ENCODE measurements at regions not wholly inside any gene's neighbourhood (a gene's known extent, or its start where the extent isn't known, plus 50 kb on each side); places are given as distances from the start of the nearest gene placed in this dataset.
A peak's percentile ranks its signal among the peaks of the same experiment; 100 is the strongest.

DNA sequence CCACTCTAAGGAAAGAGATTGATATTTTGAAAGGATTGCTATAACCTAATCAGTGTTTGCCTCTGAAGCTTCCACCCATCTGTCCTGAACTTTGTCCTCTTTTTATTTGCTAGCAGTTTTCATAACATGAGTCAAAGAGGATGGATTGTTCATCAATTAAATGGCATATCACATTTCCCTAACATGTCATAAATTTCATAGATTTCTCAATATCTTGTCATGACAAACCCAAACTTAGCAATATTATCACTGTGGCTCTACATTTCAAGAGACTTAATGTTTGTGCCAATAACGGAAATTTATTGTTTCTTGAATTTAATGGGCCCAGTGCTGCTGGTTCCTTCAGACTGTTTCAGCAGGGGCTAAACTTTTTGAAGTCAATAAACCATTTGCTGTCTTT lies 330.3 kb downstream of the CAAP1 start:
- DNase-seq (ENCODE audit: low spot score in 2 of 2), result no peak
- 82 to 91% methylated on average over 1 of the region's 1 CpG for WGBS, 2 donors
- Histone ChIP-seq H3K4me1 (no peaks in the 10 kb centered on the region), H3K27me3 (no peaks in the 10 kb centered on the region), H3K27ac (no peak overlapping the region), H3K9me3 (peaks cover 0 to 3% (median 0%) of the 10 kb centered on the region in 4 donors), H3K36me3 (no peaks in the 10 kb centered on the region), H3K4me3 (no peak overlapping the region)
- no peak for TF ChIP-seq EP300 (IDR thresholded peaks at IDR 0.05)
- TF ChIP-seq POLR2A (IDR thresholded peaks at IDR 0.05), result no peak

- no peak overlapping the region for H3K4me3 ChIP-seq
- H3K4me1 ChIP-seq, result no peaks in the 10 kb centered on the region
- H3K27me3 ChIP-seq, result no peaks in the 10 kb centered on the region
- H3K27ac ChIP-seq, result no peak overlapping the region
- DNase-seq (ENCODE audit: low spot score in 2 of 2), result no peak
- 93% methylated on average over 3 of the region's 3 CpGs for WGBS, 2 donors
- TF ChIP-seq POLR2A (IDR thresholded peaks at IDR 0.05), result no peak
- no peak for TF ChIP-seq EP300 (IDR thresholded peaks at IDR 0.05)
- TF ChIP-seq, protein P1, sequence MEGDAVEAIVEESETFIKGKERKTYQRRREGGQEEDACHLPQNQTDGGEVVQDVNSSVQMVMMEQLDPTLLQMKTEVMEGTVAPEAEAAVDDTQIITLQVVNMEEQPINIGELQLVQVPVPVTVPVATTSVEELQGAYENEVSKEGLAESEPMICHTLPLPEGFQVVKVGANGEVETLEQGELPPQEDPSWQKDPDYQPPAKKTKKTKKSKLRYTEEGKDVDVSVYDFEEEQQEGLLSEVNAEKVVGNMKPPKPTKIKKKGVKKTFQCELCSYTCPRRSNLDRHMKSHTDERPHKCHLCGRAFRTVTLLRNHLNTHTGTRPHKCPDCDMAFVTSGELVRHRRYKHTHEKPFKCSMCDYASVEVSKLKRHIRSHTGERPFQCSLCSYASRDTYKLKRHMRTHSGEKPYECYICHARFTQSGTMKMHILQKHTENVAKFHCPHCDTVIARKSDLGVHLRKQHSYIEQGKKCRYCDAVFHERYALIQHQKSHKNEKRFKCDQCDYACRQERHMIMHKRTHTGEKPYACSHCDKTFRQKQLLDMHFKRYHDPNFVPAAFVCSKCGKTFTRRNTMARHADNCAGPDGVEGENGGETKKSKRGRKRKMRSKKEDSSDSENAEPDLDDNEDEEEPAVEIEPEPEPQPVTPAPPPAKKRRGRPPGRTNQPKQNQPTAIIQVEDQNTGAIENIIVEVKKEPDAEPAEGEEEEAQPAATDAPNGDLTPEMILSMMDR (IDR thresholded peaks at IDR 0.05), result no peak
- peaks cover 0 to 3% (median 0%) of the 10 kb centered on the region in 4 donors for H3K9me3 ChIP-seq
- no peaks in the 10 kb centered on the region for H3K36me3 ChIP-seq
These were observed 330.7 kb downstream of the CAAP1 start for GRCh38 chr9:26561928-26562327.

DNA sequence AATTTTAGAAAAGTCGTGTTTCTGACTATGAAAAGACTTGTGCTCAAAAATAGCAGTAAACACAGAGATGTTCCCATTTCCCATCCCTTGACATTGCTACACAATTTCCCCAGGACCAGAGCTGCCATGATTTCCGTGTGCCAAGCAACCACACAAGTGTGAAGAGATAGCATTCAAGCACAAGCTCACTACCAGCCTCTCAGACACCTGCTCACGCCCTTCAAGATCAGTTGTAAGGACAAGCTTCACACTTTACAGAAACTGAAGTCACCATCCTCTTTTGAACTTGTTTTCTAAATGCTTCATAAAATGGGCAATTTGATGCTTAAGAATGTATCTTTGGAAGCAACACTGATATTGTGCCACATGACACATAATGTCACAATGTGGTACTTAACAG lies 333.1 kb downstream of the CAAP1 start:
- 82 to 85% methylated on average over 3 of the region's 3 CpGs for WGBS, 2 donors
- H3K27ac ChIP-seq, result no peak overlapping the region
- no peaks in the 10 kb centered on the region for H3K27me3 ChIP-seq
- no peak for TF ChIP-seq POLR2A (IDR thresholded peaks at IDR 0.05)
- TF ChIP-seq, protein P1 (IDR thresholded peaks at IDR 0.05), result no peak
- no peak for TF ChIP-seq EP300 (IDR thresholded peaks at IDR 0.05)
- no peaks in the 10 kb centered on the region for H3K4me1 ChIP-seq
- H3K9me3 ChIP-seq, result peaks cover 0 to 3% (median 0%) of the 10 kb centered on the region in 4 donors
- H3K4me3 ChIP-seq, result no peak overlapping the region
- no peaks in the 10 kb centered on the region for H3K36me3 ChIP-seq
- no peak for DNase-seq (ENCODE audit: low spot score in 2 of 2)

- Histone ChIP-seq H3K4me1 (no peaks in the 10 kb centered on the region), H3K9me3 (no peaks in the 10 kb centered on the region), H3K27ac (peak overlapping the region in 1 of 4 donors; percentile 51), H3K4me3 (no peak overlapping the region), H3K36me3 (no peaks in the 10 kb centered on the region), H3K27me3 (no peaks in the 10 kb centered on the region)
- TF ChIP-seq EP300 (IDR thresholded peaks at IDR 0.05) (no peak), POLR2A (IDR thresholded peaks at IDR 0.05) (no peak)
- TF ChIP-seq, protein P1 (IDR thresholded peaks at IDR 0.05), result no peak
- DNase-seq (ENCODE audit: low spot score in 2 of 2), result no peak
These were observed 340.6 kb downstream of the CAAP1 start for GRCh38 chr9:26551971-26552370.

- WGBS, 2 donors, result 73 to 77% methylated on average over 2 of the region's 2 CpGs
- H3K27ac ChIP-seq, result no peak overlapping the region
- H3K4me3 ChIP-seq, result no peak overlapping the region
These were observed 341.2 kb downstream of the CAAP1 start for GRCh38 chr9:26551451-26551850.

More at GRCh38 chr9:26551451-26551850, 341.2 kb downstream of the CAAP1 start:
- no peak for TF ChIP-seq POLR2A (IDR thresholded peaks at IDR 0.05)
- TF ChIP-seq, protein P1 (IDR thresholded peaks at IDR 0.05), result no peak
- no peak for TF ChIP-seq EP300 (IDR thresholded peaks at IDR 0.05)
- Histone ChIP-seq H3K4me1 (no peaks in the 10 kb centered on the region), H3K36me3 (no peaks in the 10 kb centered on the region), H3K9me3 (no peaks in the 10 kb centered on the region), H3K27me3 (no peaks in the 10 kb centered on the region)
- DNase-seq (ENCODE audit: low spot score in 2 of 2), result no peak
